Coronary artery (tissue), 2 donors: ENCODE measurements at regions not wholly inside any gene's neighbourhood (a gene's known extent, or its start where the extent isn't known, plus 50 kb on each side); places are given as distances from the start of the nearest gene placed in this dataset.
"Not testable (repeated sequence)": the region's sequence is repeated elsewhere in the genome, so short reads cannot be mapped to it uniquely, and the experiment has no call there.

Experiments
- DNase-seq: peaks from one replicate; pipeline ENCODE4 v3.0.0-alpha.2; 2017; ENCODE audit warnings: low spot score
- H3K27ac ChIP-seq, 2 donors: fragments of 200-600 bp; sonication (generic); one replicate each; pipeline ENCODE4 v1.5.1; 2016 to 2019
- H3K4me3 ChIP-seq: fragments of 200-600 bp; sonication (generic); 2 replicates; pipeline ENCODE4 v1.5.1; 2016; ENCODE audit warnings: mild to moderate bottlenecking, moderate library complexity
- CTCF ChIP-seq: fragments of 200-600 bp; sonication (generic); IDR thresholded peaks from one replicate; pipeline ENCODE4 v1.5.1; 2019; ENCODE audit warnings: antibody characterized with exemption

GRCh38 chr4:118410138-118410537, 57.3 kb upstream of the PRSS12 start:
- TF ChIP-seq CTCF: no peak
- H3K4me3 ChIP-seq: no peak overlapping the region
- H3K27ac ChIP-seq: no peak overlapping the region
- no peak for DNase-seq

DNA sequence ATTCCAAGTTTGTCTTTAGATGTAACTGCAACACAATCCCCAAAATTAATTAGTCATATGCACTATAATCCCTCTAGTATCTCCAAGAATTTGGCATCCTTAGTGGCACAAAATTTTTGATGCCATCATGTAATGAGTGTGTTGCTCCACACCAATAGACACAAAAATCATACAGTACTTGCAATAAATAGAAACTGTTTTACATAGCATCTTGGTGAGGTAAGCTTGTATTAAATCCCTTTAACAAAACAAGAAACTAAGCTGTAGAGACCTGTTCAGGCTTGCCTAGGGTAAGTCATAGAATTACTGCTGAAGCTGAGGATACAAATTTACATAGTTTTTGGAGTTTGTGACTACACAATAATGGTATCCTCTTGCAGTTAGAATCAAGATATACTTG, 64.5 kb upstream of the PRSS12 start:
- H3K4me3 ChIP-seq: no peak overlapping the region
- no peak for DNase-seq
- no peak overlapping the region for H3K27ac ChIP-seq
- TF ChIP-seq CTCF: no peak

GRCh38 chr4:118417800-118418199, 65.0 kb upstream of the PRSS12 start:
- DNase-seq, H3K27ac ChIP-seq, H3K4me3 ChIP-seq: not testable (repeated sequence)

DNA sequence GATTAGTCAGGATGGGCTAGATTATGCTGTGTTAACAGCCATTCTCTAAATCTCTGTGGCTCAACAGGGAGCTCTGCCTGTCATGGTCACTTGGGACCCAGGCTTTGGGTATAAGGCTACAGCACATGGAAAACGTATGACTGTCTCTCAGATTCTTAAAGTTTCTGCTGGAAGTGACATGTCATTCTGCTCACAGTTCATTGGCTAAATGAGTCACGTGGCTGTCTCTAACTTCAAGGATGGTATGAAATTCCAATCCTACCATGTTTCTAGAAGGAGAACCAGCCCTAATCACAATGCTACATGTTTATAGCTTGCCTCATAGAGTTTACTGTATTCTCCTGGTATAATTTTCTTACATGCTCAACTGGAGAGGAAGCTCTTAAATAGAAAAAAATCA, 65.6 kb upstream of the PRSS12 start:
- not testable (repeated sequence) for H3K27ac ChIP-seq, DNase-seq, H3K4me3 ChIP-seq

- DNase-seq, H3K27ac ChIP-seq, H3K4me3 ChIP-seq: not testable (repeated sequence)
Observed at GRCh38 chr4:118419626-118420025, 66.8 kb upstream of the PRSS12 start.

GRCh38 chr4:118424062-118424461, 71.3 kb upstream of the PRSS12 start:
- DNase-seq, H3K27ac ChIP-seq, H3K4me3 ChIP-seq: not testable (repeated sequence)

DNA sequence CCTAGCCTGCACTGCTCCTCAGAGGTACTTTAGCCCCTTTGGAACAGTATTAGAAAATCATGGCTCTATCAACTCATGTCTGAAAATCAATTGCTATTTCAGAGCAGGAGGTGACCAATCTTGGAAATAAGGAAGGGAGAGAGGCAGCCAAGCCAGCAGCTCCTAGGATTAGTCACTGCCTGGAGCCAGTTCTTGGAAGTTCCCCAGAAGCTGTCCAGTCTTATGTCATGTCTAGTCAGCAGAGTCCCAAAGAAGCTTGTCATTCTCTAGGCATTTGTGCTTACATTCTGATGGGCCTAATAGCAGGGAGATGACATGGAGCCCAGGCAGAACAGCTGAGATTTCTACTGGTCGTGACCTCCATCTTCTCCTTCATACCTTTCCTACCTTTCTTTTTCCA, 76.1 kb upstream of the PRSS12 start:
- not testable (repeated sequence) for H3K27ac ChIP-seq, DNase-seq, H3K4me3 ChIP-seq

- DNase-seq, H3K4me3 ChIP-seq, H3K27ac ChIP-seq: not testable (repeated sequence)
Observed at GRCh38 chr4:118432359-118432758, 79.6 kb upstream of the PRSS12 start.

DNA sequence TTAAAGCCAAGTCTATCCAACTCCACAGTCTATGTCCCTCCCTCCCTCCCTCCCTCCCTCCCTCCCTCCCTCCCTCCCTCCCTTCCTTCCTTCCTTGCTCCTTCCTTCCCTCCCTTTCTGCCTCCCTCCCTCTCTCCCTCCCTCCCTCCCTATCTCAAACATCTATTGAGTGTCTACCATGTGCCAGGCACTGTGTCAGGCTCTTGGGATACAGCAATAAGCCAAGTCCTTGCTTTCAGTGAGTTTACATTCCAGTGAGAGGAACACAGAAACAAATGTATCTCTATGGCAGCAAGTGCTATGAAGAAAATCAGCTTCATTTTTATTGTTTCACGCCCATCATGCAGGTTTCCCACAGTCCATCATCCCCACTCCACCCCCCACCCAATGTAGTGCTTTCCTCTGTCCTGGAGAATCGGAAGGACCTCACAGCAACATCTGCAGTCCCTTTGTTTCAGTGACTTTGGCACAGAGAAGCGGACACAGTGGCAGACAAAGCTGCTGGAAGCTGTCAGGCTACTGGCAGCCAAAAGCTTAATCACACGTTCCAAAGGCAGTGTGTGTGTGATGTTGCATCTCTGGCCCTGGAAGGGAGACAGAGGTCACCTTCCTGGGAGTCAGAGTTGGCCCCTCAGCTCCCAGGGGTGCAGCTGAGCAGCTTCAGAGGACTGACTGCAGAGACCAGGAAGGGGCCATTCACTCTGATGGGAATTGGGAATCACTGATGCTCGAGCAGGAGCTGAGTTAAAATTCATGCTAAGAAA, 81.0 kb upstream of the PRSS12 start:
- not testable (repeated sequence) for DNase-seq, H3K4me3 ChIP-seq, H3K27ac ChIP-seq

DNA sequence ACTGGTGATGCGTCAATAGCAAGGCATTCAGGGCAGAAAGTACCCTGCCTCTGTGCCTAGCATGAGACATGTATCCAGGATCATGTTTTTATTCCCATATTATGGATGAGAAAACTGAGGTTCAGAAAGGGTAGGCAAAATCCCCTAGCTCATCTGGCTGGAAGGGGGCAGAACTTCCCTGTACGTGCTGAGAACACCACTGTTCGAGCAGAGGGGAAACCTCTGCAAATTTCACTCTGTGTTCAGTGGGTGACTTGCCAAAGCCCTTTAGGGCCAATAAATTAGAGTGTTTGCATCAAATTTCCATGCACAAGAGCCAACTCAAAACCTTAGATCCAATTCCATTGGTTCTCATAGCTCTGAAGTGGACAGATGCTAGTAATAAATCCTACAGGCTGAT, 82.6 kb upstream of the PRSS12 start:
- H3K4me3 ChIP-seq, DNase-seq, H3K27ac ChIP-seq: not testable (repeated sequence)

DNA sequence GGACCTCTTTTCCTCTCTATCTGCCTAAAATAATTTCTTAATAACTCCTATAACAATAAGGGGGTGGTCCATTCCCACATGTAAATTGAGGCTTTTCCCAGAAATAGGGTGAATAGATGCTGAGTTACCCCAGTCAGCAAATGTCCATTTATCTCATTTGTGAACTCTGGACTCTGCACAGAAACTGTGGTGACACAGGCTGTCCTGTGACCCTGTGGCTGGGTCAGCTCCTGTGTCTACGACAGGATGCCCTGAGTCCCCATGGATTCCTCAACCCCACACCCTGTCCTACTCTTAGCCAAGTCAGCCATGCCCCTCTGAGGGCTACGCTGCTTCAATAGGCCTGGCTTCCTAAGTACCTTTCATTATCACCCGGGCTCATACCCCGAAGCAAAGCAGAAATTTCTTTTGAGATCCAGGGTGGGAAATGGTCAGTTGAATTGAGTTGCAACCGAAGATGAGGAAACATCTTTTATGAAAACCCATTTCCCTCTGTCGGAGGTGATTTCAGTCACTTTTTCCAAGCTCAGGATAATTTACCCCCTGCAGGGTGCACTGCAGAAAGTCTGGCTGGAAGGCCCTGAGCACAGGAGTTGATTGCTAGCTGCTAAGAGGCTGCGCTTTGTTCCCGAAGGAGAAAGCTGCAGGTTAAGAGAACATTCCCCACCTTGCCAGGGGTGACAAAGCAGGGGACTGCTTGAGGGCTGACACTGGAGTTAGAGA, 89.5 kb upstream of the PRSS12 start:
- not testable (repeated sequence) for DNase-seq, H3K27ac ChIP-seq

DNA sequence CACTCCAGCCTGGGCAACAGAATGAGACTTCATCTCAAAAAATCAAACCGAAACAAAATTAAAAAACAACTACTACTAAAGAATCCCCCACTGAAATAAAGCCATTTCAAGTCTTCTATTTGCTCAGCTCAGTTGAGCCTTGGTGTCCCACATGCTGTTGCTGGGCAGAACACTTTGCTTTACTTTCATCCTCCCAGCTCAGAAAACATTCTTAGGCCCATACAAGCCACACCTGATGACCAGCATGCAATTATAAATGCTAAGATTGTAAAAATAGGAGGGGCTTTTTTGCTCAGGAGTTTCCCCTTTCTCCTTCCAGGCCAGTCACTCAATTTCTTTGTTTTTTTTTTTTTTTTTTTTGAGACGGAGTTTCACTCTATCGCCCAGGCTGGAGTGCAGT, 94.6 kb upstream of the PRSS12 start:
- not testable (repeated sequence) for DNase-seq, H3K4me3 ChIP-seq, H3K27ac ChIP-seq

More for the DNA sequence above, 89.5 kb upstream of the PRSS12 start:
- H3K4me3 ChIP-seq: not testable (repeated sequence)

DNA sequence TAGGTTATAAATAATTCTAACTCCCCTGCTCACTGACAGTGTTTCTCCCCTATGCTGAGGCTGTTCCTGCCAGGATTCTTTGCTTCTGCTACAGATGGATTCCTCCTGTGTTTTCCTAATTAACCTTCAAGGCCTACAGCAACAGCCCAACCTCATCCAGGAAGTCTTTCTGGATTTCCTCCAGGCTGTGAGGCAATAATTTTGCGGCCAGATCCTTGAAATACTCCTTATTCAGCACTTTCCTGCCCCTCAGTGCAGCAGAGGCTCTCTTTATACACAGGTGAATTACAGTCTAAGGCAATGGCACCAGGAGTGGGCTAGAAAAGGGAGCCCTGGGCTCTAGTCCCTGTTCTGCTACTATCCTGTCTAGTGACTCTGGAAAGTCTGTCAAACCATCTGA, 102.1 kb upstream of the PRSS12 start:
- H3K27ac ChIP-seq, H3K4me3 ChIP-seq, DNase-seq: not testable (repeated sequence)

- DNase-seq, H3K27ac ChIP-seq, H3K4me3 ChIP-seq: not testable (repeated sequence)
Observed at GRCh38 chr4:118461435-118461834, 108.6 kb upstream of the PRSS12 start.

DNA sequence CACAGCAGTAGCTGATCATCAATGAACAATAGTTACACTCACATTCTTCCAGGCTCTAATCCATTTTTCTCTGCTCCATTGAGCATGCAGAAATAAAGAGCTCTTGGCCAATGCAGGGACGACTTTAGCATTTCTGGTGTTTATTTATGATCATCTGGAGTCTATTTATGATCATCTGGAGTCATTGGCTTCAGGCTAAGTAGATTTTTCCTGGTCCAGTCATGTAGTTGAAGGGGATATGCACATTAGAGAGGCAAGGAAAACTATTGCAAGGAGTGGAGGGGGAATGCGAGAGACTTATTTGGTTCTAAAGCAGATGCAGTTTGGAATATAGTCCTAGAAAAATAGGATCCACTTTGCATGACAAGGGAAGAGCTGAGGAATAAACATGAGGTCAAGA, 113.0 kb upstream of the PRSS12 start:
- not testable (repeated sequence) for DNase-seq, H3K4me3 ChIP-seq, H3K27ac ChIP-seq

- H3K27ac ChIP-seq, H3K4me3 ChIP-seq, DNase-seq: not testable (repeated sequence)
Observed at GRCh38 chr4:118474001-118474626, 121.3 kb upstream of the PRSS12 start.

DNA sequence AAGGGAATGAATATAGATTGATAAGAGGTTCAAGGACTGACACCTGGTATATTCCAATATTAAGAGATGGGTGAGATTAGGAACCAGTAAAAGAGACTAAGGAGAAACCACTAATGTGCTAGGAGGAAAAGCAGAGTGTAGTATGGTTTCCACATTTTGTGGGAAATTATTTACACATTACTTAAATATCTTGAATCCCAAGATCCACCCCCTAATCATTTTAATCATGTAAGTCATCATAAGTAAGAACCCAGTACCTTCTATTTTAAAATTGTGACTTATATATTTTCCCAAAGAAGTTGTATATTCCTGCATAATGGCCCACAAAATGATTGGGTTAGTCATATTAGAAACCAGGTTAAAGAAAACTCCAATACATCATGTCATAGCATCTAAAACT, 122.0 kb upstream of the PRSS12 start:
- not testable (repeated sequence) for H3K27ac ChIP-seq, DNase-seq, H3K4me3 ChIP-seq
